ENCODE measurements at regions not wholly inside any gene's neighbourhood (a gene's known extent, or its start where the extent isn't known, plus 50 kb on each side); places are given as distances from the start of the nearest gene placed in this dataset.

- DNase-seq (ENCODE audit: low read depth in 1 of 2, low spot score in 2 of 2) (no peak), FAIRE-seq (no peak)
- no peaks in the 10 kb centered on the region for H3K23me2 ChIP-seq (ENCODE audit: low read depth, low read length)
- WGBS, 2 experiments (ENCODE audit: extremely low coverage in 1 of 2, insufficient coverage in 1 of 2, insufficient read length in 1 of 2, insufficient replicate concordance in 2 of 2, low coverage in 1 of 2, low lambda C conversion rate in 2 of 2, missing lambda C conversion rate in 1 of 2), result 40% methylated on average over 1 of the region's 1 CpG; no CpG with 5 or more reads in 1 of the 2 experiments
- H4K20me1 ChIP-seq (replicated peaks in 1 of 2; ENCODE audit: control insufficient read depth in 1 of 2, insufficient read depth in 2 of 2, low read length in 2 of 2), result no peaks in the 10 kb centered on the region
- no peak overlapping the region; a peak in 1 of 4 replicates for H3K4me2 ChIP-seq (ENCODE audit: insufficient read depth in 1 of 2, low read depth in 2 of 2, low read length in 2 of 2)
- no peaks in the 10 kb centered on the region for H3K27me3 ChIP-seq (replicated peaks in 1 of 4; ENCODE audit: control insufficient read depth in 3 of 4, extremely low read depth in 1 of 4, insufficient read depth in 3 of 4, low read length in 3 of 4)
- H3K36me3 ChIP-seq (ENCODE audit: control insufficient read depth in 2 of 4, insufficient read depth in 4 of 4, low read length in 3 of 4), result no peaks in the 10 kb centered on the region
- ChIA-PET POLR2A (ENCODE audit: partially characterized antibody) (no interaction called here), CTCF (ENCODE audit: partially characterized antibody) (no interaction called here)
- no peak overlapping the region for H2BK15ac ChIP-seq (ENCODE audit: low read length)
- H3K4me3 ChIP-seq (ENCODE audit: extremely low read depth in 1 of 4, insufficient read depth in 2 of 4, low read depth in 3 of 4, low read length in 4 of 4), result no peak overlapping the region
- H3K14ac ChIP-seq (ENCODE audit: insufficient read length), result no peak overlapping the region
- H4K8ac ChIP-seq (ENCODE audit: extremely low read depth, insufficient read depth, low read length), result no peak overlapping the region
- H3K9me3 ChIP-seq (ENCODE audit: insufficient read depth in 2 of 2, low read depth in 1 of 2, low read length in 1 of 2), result peaks cover 0 to 2% of the 10 kb centered on the region in 2 experiments; a peak in 2 of 4 replicates
- H2BK5ac ChIP-seq (ENCODE audit: low read depth, low read length), result no peak overlapping the region
- no peak overlapping the region for H3K9ac ChIP-seq (replicated peaks in 1 of 4; ENCODE audit: extremely low read depth in 1 of 4, low read depth in 3 of 4, low read length in 3 of 4)
- no peak overlapping the region for H2BK12ac ChIP-seq (ENCODE audit: low read depth, low read length)
- no peak overlapping the region for H3K23ac ChIP-seq (ENCODE audit: insufficient read length)
- H4K91ac ChIP-seq (replicated peaks; ENCODE audit: insufficient read length, low read length), result no peak overlapping the region
- no peak overlapping the region for H3K18ac ChIP-seq (ENCODE audit: extremely low read depth, low read length)
- H2AFZ ChIP-seq (ENCODE audit: low read length), result no peak overlapping the region
- H2BK20ac ChIP-seq (ENCODE audit: low read length), result no peak overlapping the region
- H3K27ac ChIP-seq (ENCODE audit: low read depth, low read length), result no peak overlapping the region
- H3K4ac ChIP-seq (replicated peaks; ENCODE audit: insufficient read length, low read depth, low read length), result no peak overlapping the region
- H3K4me1 ChIP-seq (replicated peaks in 1 of 4; ENCODE audit: control insufficient read depth in 3 of 4, insufficient read depth in 4 of 4, low read length in 3 of 4), result peaks cover 0 to 24% (median 17%) of the 10 kb centered on the region in 4 experiments; a peak in 6 of 7 replicates
- no peak overlapping the region for H2AK5ac ChIP-seq (ENCODE audit: low read depth, low read length)
- H2BK120ac ChIP-seq (replicated peaks; ENCODE audit: low read depth, low read length), result no peak overlapping the region
- H3K79me2 ChIP-seq (ENCODE audit: control insufficient read depth in 1 of 2, insufficient read depth in 2 of 2, low read length in 2 of 2), result no peaks in the 10 kb centered on the region
- no peak overlapping the region for H3K56ac ChIP-seq (replicated peaks; ENCODE audit: insufficient read length, low read depth, low read length)
- H3K79me1 ChIP-seq (ENCODE audit: low read depth, low read length), result no peaks in the 10 kb centered on the region
- H4K5ac ChIP-seq (ENCODE audit: insufficient read length, low read depth, low read length), result no peak overlapping the region
- TF ChIP-seq BCL11A (IDR thresholded peaks at IDR 0.05; ENCODE audit: low read depth in 2 of 2, low read length in 2 of 2) (no peak), RFX5 (IDR thresholded peaks at IDR 0.05; ENCODE audit: borderline replicate concordance, low read depth, low read length) (no peak), SP4 (IDR thresholded peaks at IDR 0.05; ENCODE audit: low read length) (no peak), CEBPB (IDR thresholded peaks at IDR 0.05; ENCODE audit: low read depth, low read length) (no peak), EGR1 (IDR thresholded peaks at IDR 0.05; ENCODE audit: borderline replicate concordance, low read depth, low read length) (no peak), POU5F1 (IDR thresholded peaks at IDR 0.05; ENCODE audit: low read depth, low read length) (no peak)
Measured at GRCh38 chr15:31156226-31156625, 54.7 kb upstream of the TRPM1 start.
